H54 (cell line): ENCODE measurements at regions not wholly inside any gene's neighbourhood (a gene's known extent, or its start where the extent isn't known, plus 50 kb on each side); places are given as distances from the start of the nearest gene placed in this dataset.

Source experiments
- DNase-seq: peaks from one replicate; pipeline ENCODE4 v3.0.0; 2011; ENCODE audit warnings: low spot score, mixed read lengths; ENCODE audit not compliant: insufficient read length
- FAIRE-seq: peaks from 3 replicates; lab custom pipeline; 2011; peaks lifted over from hg19 to GRCh38; lab: Jason Lieb, UNC
- POLR2A ChIP-seq: IDR thresholded peaks from 2 replicates; pipeline ENCODE4 v1.6.1; 2011; ENCODE audit warnings: low read depth, mild to moderate bottlenecking, low read length

DNA sequence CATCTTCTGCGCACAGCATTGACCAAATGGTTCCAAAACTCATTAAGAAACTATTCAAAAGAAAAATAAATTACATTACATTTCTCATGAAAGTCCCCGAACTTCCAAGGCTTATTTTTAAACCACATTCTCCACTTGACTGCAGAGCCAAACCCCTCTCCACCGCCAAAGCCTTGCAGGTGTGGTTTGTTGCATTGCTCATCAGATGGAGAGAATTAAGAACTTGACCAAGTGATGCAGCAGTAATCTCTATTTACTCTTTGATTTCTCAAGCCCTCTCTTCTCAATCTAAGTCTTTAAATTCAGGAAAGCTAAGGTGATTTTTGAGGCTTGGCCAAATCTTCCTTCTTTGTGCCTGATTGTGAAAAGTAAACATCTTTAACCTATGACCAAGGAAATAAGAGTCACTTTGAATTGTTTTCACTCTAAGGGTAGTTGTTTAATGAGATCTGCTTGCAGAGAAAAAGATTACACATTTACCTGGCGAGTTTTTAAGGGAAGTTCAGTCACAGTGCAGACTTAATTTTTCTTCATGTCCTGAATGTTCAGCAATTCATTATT, 290.5 kb upstream of the ITGA1 start:
- FAIRE-seq (no peak), DNase-seq (no peak)

DNA sequence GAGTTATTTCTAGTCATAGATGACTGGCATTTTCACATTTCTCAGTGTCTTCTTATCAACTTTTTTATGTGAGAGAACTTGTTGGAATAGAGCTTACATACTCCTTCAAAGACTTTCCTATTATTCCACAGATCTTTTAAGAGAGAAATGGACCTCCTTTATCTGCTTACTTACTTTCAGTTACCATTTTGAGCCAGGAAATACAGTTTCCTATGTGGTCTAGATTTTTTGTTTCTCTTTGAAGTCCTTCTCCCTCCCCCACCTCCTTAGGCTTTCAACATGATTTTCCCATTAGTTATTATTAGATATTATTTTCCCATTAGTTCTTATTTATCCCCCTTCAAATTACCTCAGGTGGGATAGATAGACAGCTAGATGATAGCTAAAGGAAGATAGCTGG, 289.1 kb upstream of the ITGA1 start:
- DNase-seq (no peak), FAIRE-seq (no peak)
- TF ChIP-seq POLR2A = no peak

More for the DNA sequence above, 290.5 kb upstream of the ITGA1 start:
- no peak for TF ChIP-seq POLR2A

DNA sequence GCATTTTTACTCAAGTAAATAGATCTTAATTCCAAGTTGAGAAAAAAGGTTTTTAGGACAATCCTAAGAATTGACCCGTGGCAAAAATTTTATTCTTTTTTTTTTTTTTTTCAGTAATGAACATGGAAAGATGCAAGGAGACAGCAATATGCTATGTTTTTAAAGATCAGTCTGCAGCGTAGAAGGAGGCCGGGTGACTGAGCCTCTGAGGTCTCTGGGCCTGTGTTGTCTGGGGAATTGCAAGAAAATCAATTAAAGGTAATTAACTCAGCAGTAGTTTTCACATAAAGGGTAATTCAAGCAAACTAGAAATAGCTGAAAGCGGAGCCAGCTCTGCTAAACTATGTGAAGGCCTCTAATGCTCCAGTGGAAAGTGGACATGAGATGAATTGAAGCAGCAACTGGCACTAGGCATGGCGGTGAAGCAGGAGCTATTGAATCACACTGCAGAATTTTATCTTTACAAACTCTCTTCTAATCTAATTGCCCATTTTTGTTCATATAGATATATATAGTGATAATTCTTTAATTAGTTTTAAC, 285.2 kb upstream of the ITGA1 start:
- TF ChIP-seq POLR2A = no peak
- FAIRE-seq = no peak
- no peak for DNase-seq

DNA sequence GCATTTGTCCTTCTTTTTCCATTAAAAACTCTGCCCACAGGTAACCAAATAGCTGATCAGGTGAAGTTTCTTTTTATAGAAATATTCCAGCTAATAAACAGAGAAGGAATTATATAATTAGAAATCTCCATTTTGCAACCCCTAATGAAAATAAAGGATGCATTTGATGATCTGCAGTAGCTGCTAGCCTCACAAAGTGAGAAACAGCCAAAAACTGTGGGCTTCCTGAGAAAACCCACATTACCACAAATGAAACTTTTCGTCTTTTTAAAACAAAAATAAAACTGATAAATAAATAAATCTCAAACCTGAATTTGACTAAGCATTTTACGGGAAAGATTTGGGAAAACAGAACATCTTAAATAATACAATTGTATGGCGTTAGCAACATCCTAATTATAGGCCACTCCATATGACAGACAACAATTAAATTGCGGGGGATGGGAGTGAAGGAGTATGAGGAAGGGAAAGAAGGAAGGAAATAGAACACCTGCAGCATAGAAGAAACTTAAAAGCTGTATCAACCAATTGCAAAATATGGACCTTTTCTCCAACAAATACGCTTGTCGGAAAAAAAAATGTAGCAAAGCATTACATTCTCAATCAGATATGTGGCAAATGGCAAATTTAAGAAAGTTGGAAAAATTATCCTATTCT, 283.0 kb upstream of the ITGA1 start:
- FAIRE-seq (no peak), DNase-seq (no peak)
- TF ChIP-seq POLR2A = no peak

DNA sequence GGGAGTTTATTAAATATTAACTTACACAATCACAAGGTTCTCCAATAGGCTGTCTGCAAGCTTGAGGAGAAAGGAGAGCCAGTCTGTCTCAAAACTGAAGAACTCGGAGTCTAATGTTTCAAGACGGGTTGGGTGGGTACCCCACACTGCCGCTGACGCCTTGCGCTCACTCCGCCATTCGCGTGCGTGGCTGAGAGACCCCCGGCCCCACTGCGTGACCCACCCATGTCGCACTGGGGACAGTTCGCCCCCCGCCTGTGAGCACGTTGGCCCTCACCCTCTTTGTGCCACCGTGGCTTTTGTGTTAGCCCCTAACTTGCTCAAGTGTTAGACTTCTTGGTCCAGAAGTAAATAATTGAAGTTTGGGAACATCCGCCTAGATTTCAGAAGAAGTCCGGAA, 270.0 kb upstream of the ITGA1 start:
- no peak for FAIRE-seq
- no peak for TF ChIP-seq POLR2A
- DNase-seq = no peak

DNA sequence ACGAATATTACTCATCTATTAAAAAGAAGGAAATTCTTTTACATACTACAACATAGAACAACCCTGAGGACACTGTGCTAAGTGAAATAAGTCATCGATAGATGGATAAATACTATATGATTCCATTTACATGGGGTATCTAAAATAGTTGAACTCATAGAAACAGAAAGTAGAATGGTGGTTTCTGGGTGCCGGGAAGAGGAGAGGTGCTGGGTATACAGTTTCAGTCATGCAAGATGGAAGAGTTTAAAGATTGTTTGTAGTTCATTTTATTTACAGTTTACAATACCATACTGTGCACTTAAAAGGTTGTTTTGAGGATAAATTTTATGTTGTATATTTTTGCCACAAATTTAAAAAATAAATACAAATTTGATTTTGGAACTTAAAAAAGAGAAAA, 267.5 kb upstream of the ITGA1 start:
- FAIRE-seq = no peak
- TF ChIP-seq POLR2A = no peak
- no peak for DNase-seq

DNA sequence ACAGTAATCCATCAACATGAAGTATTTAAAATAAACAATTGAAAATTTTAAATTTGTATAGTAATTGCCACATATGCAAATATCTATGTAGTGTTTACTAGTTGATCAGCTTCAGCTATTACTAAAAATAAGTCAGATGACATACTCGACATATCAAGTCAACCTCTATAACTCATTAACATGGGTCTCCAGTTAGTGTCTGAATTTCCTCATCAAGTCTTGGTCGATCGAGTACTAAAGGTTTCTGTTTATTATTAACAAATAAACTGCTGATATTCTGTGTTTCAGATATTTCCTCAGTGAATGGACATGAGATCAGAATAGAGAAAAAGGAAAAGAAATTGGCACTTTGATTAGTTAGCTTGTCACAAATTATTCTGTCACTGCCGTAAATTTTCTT, 266.5 kb upstream of the ITGA1 start:
- no peak for DNase-seq
- FAIRE-seq = no peak
- TF ChIP-seq POLR2A = no peak

DNA sequence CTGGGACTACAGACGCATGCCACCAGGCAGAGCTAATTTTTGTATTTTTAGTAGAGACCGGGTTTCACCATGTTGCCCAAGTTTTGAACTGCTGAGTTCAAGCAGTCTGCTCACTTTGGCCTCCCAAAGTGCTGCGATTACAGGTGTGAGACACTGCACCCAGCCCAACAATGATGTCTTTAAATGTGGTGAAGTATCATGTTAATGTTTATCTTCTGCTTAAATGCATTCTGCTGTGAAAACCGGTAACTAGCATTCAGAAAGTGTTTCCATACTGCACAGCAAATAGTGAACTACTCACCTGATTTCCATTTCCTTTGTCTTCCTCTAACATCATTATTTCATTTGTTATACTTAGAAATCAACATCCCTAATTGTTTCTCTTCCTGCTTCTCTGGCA, 264.0 kb upstream of the ITGA1 start:
- no peak for TF ChIP-seq POLR2A
- no peak for FAIRE-seq

DNA sequence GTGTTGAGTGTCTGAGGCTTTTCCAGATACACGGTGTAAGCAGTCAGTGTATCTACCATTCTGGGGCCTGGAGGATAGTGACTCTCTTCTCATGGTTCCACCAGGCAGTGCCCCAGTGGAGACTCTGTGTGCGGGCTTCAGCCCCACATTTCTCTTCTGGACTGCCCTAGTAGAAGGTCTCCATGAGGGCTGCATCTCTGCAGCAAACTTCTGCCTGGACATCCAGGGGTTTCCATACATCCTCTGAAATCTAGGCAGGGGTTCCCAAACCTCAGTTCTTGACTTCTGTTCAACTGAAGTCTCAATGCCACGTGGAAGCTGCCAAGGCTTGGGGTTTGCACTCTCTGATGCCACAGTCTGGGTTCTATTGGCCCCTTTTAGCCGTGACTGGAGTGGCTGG, 256.6 kb upstream of the ITGA1 start:
- no peak for TF ChIP-seq POLR2A
- DNase-seq (no peak), FAIRE-seq (no peak)

More for the DNA sequence above, 264.0 kb upstream of the ITGA1 start:
- no peak for DNase-seq

DNA sequence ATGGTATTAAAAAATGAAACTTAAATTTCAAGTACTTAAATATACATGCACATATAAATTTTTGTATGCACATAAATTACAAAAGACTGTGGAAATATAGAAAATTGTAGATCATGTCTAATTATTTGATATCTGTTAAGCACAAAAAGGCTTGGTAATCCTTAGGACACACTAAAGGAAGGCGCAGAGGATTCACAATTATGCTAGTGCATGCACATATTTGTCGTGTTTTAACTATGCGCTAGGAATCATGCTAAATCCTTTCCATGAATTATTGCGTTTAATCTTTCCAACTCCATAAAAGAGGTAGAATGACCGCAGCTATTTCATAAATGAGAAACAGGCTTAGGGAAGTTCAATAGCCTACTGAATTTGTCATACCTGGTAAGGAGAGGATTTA, 244.1 kb upstream of the ITGA1 start:
- no peak for FAIRE-seq
- no peak for DNase-seq
- no peak for TF ChIP-seq POLR2A

DNA sequence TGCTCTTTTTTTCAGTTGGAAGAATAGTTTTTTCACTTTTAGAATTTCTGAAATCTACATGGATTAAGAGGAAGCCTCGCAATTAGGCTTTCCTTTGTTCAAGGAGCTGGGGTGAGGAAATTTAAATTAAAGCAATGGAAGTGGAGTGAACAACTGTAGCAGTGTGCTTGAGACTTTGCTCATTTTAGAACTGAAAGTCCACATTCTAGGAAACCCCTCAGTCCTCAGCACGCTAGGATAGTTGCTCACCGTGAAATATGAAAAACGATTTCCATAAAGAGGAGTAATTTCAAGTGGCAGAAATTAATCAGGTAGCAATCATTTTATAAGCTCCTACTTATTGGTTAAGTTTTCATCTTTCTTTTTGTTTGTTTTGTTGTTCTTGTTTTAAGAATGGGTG, 243.0 kb upstream of the ITGA1 start:
- FAIRE-seq (no peak), DNase-seq (no peak)
- no peak for TF ChIP-seq POLR2A

DNA sequence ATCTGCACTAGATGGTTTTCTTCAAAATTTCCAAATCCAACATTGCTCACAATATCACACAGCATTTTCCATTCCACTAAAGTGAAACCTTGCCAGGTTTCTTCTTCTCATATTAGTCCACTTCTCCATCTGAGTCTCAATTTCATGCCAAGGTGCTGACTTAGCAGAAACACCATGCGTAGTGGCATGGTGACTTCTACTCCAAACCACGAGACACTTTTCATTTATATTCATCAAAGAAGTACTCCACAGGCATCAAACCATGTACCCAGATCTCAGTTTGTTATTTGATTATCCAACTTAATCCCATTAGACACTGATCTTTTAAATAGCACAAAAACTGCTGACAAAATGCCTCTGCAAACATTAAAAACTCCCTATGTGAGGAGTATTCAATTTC, 233.4 kb upstream of the ITGA1 start:
- no peak for DNase-seq
- TF ChIP-seq POLR2A = no peak
- FAIRE-seq = no peak

DNA sequence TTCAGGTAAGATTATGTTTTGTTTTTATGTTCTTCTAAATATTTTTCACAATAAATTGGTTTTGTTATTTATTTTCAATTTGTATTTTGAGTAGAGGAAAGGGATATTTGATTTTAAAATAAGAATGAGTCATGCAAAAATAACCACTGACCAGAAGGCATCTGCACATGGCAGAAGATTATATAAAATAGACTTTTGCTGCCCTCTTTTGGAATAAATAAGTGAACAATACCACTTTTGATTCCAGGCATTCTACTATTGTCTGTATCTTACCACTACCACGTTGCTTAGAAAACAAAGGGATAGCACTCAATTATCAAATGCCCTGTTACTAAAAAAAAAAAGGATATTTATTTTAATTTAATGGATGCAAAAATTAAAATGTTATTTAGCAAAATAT, 227.3 kb upstream of the ITGA1 start:
- TF ChIP-seq POLR2A = no peak
- FAIRE-seq (no peak), DNase-seq (no peak)

DNA sequence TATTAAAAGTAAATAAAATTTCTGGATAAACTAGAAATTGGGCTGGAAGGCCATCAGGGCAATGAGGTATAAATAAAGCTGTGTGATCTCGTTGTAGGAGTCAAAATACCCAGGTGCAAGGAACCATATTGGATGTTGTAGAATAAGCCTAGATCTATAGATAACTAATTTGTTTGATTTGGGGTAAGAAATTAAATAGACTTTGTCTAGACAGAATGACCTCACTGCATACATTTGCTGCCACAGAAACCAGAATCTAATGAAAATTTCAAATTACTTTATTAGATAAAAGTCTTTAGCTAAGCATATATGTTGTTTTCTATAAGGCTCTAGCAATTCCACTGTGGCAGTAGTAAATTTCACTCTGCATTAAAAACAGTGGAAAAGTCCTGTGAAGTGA, 225.2 kb upstream of the ITGA1 start:
- no peak for TF ChIP-seq POLR2A
- DNase-seq = no peak
- FAIRE-seq = no peak

DNA sequence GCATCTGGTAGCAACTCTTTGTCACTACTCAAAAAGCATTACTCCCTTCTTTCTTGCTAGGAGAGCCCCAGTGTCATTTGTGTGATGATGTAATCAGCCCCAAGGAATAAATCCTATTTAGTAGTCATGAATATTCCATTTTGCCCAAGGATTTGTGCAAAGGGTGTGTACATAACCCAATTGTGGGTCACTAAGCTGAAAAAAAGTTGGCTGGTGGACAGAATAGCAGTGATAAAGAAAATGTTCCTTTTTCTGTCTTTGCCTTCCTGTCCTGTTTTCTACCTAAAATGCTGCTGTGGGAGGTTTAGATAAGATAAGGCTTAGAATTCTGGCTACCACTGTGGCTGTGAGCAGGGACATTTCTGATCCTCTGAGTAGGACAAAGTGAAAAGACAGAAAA, 223.1 kb upstream of the ITGA1 start:
- DNase-seq (no peak), FAIRE-seq (no peak)
- no peak for TF ChIP-seq POLR2A
